ENCODE measurements at regions not wholly inside any gene's neighbourhood (a gene's known extent, or its start where the extent isn't known, plus 50 kb on each side); places are given as distances from the start of the nearest gene placed in this dataset.

- no peak for TF ChIP-seq CTCF (conservative IDR thresholded peaks at IDR 0.05; ENCODE audit: low read length)
- TF ChIP-seq EZH2phosphoT487 (IDR thresholded peaks at IDR 0.05; ENCODE audit: borderline replicate concordance): no peak
Observed at GRCh38 chr20:52890130-52890529, 82.0 kb upstream of the TSHZ2 start.
